GM19395 (cell line): ENCODE measurements at regions not wholly inside any gene's neighbourhood (a gene's known extent, or its start where the extent isn't known, plus 50 kb on each side); places are given as distances from the start of the nearest gene placed in this dataset.
"Not testable (repeated sequence)": the region's sequence is repeated elsewhere in the genome, so short reads cannot be mapped to it uniquely, and the experiment has no call there.

Experiments used
- ATAC-seq: cut with Tn5 transposase; IDR thresholded peaks from one replicate; pipeline ENCODE4 v1.9.1; 2021; ENCODE audit warnings: mild to moderate bottlenecking, moderate library complexity; ENCODE audit not compliant: unreplicated experiment

GRCh38 chr11:87779276-87780067, 395.8 kb downstream of the RAB38 start:
- ATAC-seq = no peak

GRCh38 chr11:87778357-87778756, 396.9 kb downstream of the RAB38 start:
- no peak for ATAC-seq

GRCh38 chr11:87775036-87775435, 400.2 kb downstream of the RAB38 start:
- no peak for ATAC-seq

GRCh38 chr11:87769661-87770060, 405.6 kb downstream of the RAB38 start:
- ATAC-seq = no peak

GRCh38 chr11:87767615-87768014, 407.6 kb downstream of the RAB38 start:
- no peak for ATAC-seq

- ATAC-seq = not testable (repeated sequence)
Measured at GRCh38 chr11:87764075-87764474, 411.2 kb downstream of the RAB38 start.

- ATAC-seq = no peak
Measured at GRCh38 chr11:87754685-87755084, 420.6 kb downstream of the RAB38 start.

- ATAC-seq = no peak
Measured at GRCh38 chr11:87753143-87753542, 422.1 kb downstream of the RAB38 start.

GRCh38 chr11:87743007-87743406, 432.2 kb downstream of the RAB38 start:
- ATAC-seq = no peak

GRCh38 chr11:87740968-87741367, 434.3 kb downstream of the RAB38 start:
- ATAC-seq = no peak

- no peak for ATAC-seq
Measured at GRCh38 chr11:87740451-87740850, 434.8 kb downstream of the RAB38 start.

- no peak for ATAC-seq
Measured at GRCh38 chr11:87739766-87740165, 435.5 kb downstream of the RAB38 start.

GRCh38 chr11:87739261-87739660, 436.0 kb downstream of the RAB38 start:
- no peak for ATAC-seq

GRCh38 chr11:87736928-87737327, 438.3 kb downstream of the RAB38 start:
- ATAC-seq = no peak

GRCh38 chr11:87726506-87726905, 448.7 kb downstream of the RAB38 start:
- ATAC-seq = no peak

GRCh38 chr11:87724358-87724757, 450.9 kb downstream of the RAB38 start:
- ATAC-seq = no peak

- peak; percentile 72 for ATAC-seq
Measured at GRCh38 chr11:87722756-87723565, 452.3 kb downstream of the RAB38 start.

GRCh38 chr11:87719326-87720073, 455.7 kb downstream of the RAB38 start:
- ATAC-seq = no peak

GRCh38 chr11:87712802-87713202, 462.4 kb downstream of the RAB38 start:
- ATAC-seq = no peak

- ATAC-seq = no peak
Measured at GRCh38 chr11:87712391-87712790, 462.9 kb downstream of the RAB38 start.

GRCh38 chr11:87703589-87703988, 471.7 kb downstream of the RAB38 start:
- ATAC-seq = not testable (repeated sequence)
